A673 (cell line): ENCODE measurements at regions not wholly inside any gene's neighbourhood (a gene's known extent, or its start where the extent isn't known, plus 50 kb on each side); places are given as distances from the start of the nearest gene placed in this dataset.

Source experiments
- EZH2 ChIP-seq: fragments of 200-600 bp; sonication (generic); IDR thresholded peaks from 2 replicates; pipeline ENCODE4 v1.6.1; 2017; ENCODE audit warnings: borderline replicate concordance, low read depth, mild to moderate bottlenecking, mixed read lengths, antibody characterized with exemption, low read length; ENCODE audit not compliant: poor library complexity, severe bottlenecking
- TF ChIP-seq, protein P1 (sequence below): fragments of 300-800, 200-600 bp; sonication (generic); conservative IDR thresholded peaks from 2 replicates; pipeline ENCODE4 v1.5.1; 2017; ENCODE audit warnings: low read depth, mild to moderate bottlenecking, antibody characterized with exemption, low read length, moderate library complexity, mixed read lengths

GRCh38 chr2:19224486-19224885, 133.9 kb downstream of the OSR1 start:
- TF ChIP-seq, protein P1, sequence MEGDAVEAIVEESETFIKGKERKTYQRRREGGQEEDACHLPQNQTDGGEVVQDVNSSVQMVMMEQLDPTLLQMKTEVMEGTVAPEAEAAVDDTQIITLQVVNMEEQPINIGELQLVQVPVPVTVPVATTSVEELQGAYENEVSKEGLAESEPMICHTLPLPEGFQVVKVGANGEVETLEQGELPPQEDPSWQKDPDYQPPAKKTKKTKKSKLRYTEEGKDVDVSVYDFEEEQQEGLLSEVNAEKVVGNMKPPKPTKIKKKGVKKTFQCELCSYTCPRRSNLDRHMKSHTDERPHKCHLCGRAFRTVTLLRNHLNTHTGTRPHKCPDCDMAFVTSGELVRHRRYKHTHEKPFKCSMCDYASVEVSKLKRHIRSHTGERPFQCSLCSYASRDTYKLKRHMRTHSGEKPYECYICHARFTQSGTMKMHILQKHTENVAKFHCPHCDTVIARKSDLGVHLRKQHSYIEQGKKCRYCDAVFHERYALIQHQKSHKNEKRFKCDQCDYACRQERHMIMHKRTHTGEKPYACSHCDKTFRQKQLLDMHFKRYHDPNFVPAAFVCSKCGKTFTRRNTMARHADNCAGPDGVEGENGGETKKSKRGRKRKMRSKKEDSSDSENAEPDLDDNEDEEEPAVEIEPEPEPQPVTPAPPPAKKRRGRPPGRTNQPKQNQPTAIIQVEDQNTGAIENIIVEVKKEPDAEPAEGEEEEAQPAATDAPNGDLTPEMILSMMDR: no peak
- TF ChIP-seq EZH2: no peak
